Mesendoderm (in vitro differentiated cells): ENCODE measurements at regions not wholly inside any gene's neighbourhood (a gene's known extent, or its start where the extent isn't known, plus 50 kb on each side); places are given as distances from the start of the nearest gene placed in this dataset.

Source experiments
- DNase-seq: peaks from one replicate; pipeline ENCODE4 v3.0.0; 2013
- H2AK5ac ChIP-seq: 2 replicates; pipeline ENCODE4 v1.6.1; 2013; ENCODE audit warnings: low read length, inconsistent platforms
- H2BK120ac ChIP-seq: 2 replicates; pipeline ENCODE4 v1.6.1; 2013; ENCODE audit warnings: low read depth, mild to moderate bottlenecking, low read length, moderate library complexity, mixed read lengths
- H2BK15ac ChIP-seq: replicated peaks from 2 replicates; pipeline ENCODE4 v1.6.1; 2013; ENCODE audit warnings: low read depth, mild to moderate bottlenecking, moderate library complexity
- H2BK5ac ChIP-seq: 2 replicates; pipeline ENCODE4 v1.6.1; 2013; ENCODE audit warnings: low read length, inconsistent platforms
- H3K18ac ChIP-seq: 2 replicates; pipeline ENCODE4 v1.6.1; 2013; ENCODE audit warnings: mild to moderate bottlenecking, low read length, mixed read lengths
- H3K23ac ChIP-seq: one replicate; pipeline ENCODE4 v1.6.1; 2013; ENCODE audit warnings: low read length
- H3K27ac ChIP-seq: 2 replicates; pipeline ENCODE4 v1.5.1; 2013; ENCODE audit warnings: low read depth, mild to moderate bottlenecking, inconsistent platforms, low read length, moderate library complexity
- H3K27me3 ChIP-seq: 2 replicates; pipeline ENCODE4 v1.6.1; 2013; ENCODE audit warnings: low read length, control low read depth, mild to moderate bottlenecking, inconsistent platforms; ENCODE audit not compliant: insufficient read depth, poor library complexity
- H3K36me3 ChIP-seq: 2 replicates; pipeline ENCODE4 v1.6.1; 2013; ENCODE audit warnings: low read length, inconsistent platforms; ENCODE audit not compliant: control insufficient read depth, insufficient read depth
- H3K4ac ChIP-seq: one replicate; pipeline ENCODE4 v1.6.1; 2013; ENCODE audit warnings: low read depth, mild to moderate bottlenecking, low read length, moderate library complexity
- H3K4me1 ChIP-seq: 2 replicates; pipeline ENCODE4 v1.6.1; 2013; ENCODE audit warnings: low read depth, low read length, inconsistent platforms; ENCODE audit not compliant: control insufficient read depth
- H3K4me2 ChIP-seq: 2 replicates; pipeline ENCODE4 v1.6.1; 2013; ENCODE audit warnings: low read length
- H3K4me3 ChIP-seq: 2 replicates; pipeline ENCODE4 v1.5.1; 2013; ENCODE audit warnings: mild to moderate bottlenecking, low read length
- H3K56ac ChIP-seq: one replicate; pipeline ENCODE4 v1.6.1; 2013; ENCODE audit warnings: low read length
- H3K79me1 ChIP-seq: 2 replicates; pipeline ENCODE4 v1.6.1; 2013; ENCODE audit warnings: low read length, inconsistent platforms
- H3K79me2 ChIP-seq: 2 replicates; pipeline ENCODE4 v1.6.1; 2013; ENCODE audit warnings: mild to moderate bottlenecking, low read length; ENCODE audit not compliant: control insufficient read depth, insufficient read depth
- H3K9ac ChIP-seq: 2 replicates; pipeline ENCODE4 v1.6.1; 2013; ENCODE audit warnings: low read length, inconsistent platforms
- H4K5ac ChIP-seq: one replicate; pipeline ENCODE4 v1.6.1; 2013; ENCODE audit warnings: low read length
- H4K8ac ChIP-seq: one replicate; pipeline ENCODE4 v1.6.1; 2013; ENCODE audit warnings: low read depth, mild to moderate bottlenecking, control low read depth, low read length, moderate library complexity
- WGBS: extraction: QIAGEN DNeasy Blood & Tissue Kit; methylation state at CpG from one replicate; pipeline ENCODE4 v1.1.7; 2013; ENCODE audit warnings: low lambda C conversion rate, missing lambda C conversion rate; ENCODE audit not compliant: insufficient coverage; ENCODE audit errors: extremely low coverage; 5-methylcytosine and 5-hydroxymethylcytosine counted together

- no peak overlapping the region for H2AK5ac ChIP-seq
- no peaks in the 10 kb centered on the region for H3K36me3 ChIP-seq
- no peaks in the 10 kb centered on the region for H3K79me1 ChIP-seq
- no peak overlapping the region for H4K5ac ChIP-seq
- no peaks in the 10 kb centered on the region for H3K79me2 ChIP-seq
- H4K8ac ChIP-seq: no peak overlapping the region
- no peak for DNase-seq
- H3K56ac ChIP-seq: no peak overlapping the region
- no CpG with 5 or more reads among the region's 12 CpGs for WGBS
- H3K4me3 ChIP-seq: no peak overlapping the region
- H3K18ac ChIP-seq: no peak overlapping the region
- no peak overlapping the region for H3K4ac ChIP-seq
- no peak overlapping the region for H3K27ac ChIP-seq
- no peak overlapping the region for H2BK120ac ChIP-seq
- H2BK5ac ChIP-seq: no peak overlapping the region
- no peak overlapping the region for H2BK15ac ChIP-seq
- no peak overlapping the region for H3K23ac ChIP-seq
- no peak overlapping the region for H3K9ac ChIP-seq
- no peak overlapping the region for H3K4me2 ChIP-seq
- H3K4me1 ChIP-seq: no peaks in the 10 kb centered on the region
- H3K27me3 ChIP-seq: no peaks in the 10 kb centered on the region
These were observed 86.2 kb downstream of the MCFD2 start for GRCh38 chr2:46829231-46829995.

GRCh38 chr2:46828491-46829230, 86.9 kb downstream of the MCFD2 start:
- DNase-seq: no peak
- Histone ChIP-seq H2AK5ac (no peak overlapping the region), H3K4ac (no peak overlapping the region), H3K79me2 (no peaks in the 10 kb centered on the region), H2BK15ac (no peak overlapping the region), H3K79me1 (no peaks in the 10 kb centered on the region), H3K23ac (no peak overlapping the region), H3K4me2 (no peak overlapping the region), H3K27me3 (no peaks in the 10 kb centered on the region), H3K18ac (no peak overlapping the region), H3K4me1 (no peaks in the 10 kb centered on the region), H3K4me3 (no peak overlapping the region), H3K36me3 (no peaks in the 10 kb centered on the region), H3K56ac (no peak overlapping the region), H2BK5ac (no peak overlapping the region), H4K8ac (no peak overlapping the region), H2BK120ac (no peak overlapping the region), H4K5ac (no peak overlapping the region), H3K27ac (no peak overlapping the region), H3K9ac (no peak overlapping the region)
- WGBS: no CpG with 5 or more reads among the region's 2 CpGs

- Histone ChIP-seq H2BK120ac (no peak overlapping the region), H3K9ac (no peak overlapping the region), H3K4me3 (no peak overlapping the region), H3K4me1 (no peaks in the 10 kb centered on the region), H3K18ac (no peak overlapping the region), H3K79me2 (no peaks in the 10 kb centered on the region), H3K4ac (no peak overlapping the region), H3K56ac (no peak overlapping the region), H2BK5ac (no peak overlapping the region), H4K8ac (no peak overlapping the region), H3K23ac (no peak overlapping the region), H4K5ac (no peak overlapping the region), H3K27ac (no peak overlapping the region), H2AK5ac (no peak overlapping the region), H3K36me3 (no peaks in the 10 kb centered on the region), H2BK15ac (no peak overlapping the region), H3K4me2 (no peak overlapping the region), H3K27me3 (no peaks in the 10 kb centered on the region), H3K79me1 (no peaks in the 10 kb centered on the region)
- WGBS: no CpG with 5 or more reads among the region's 3 CpGs
- no peak for DNase-seq
These were observed 87.5 kb downstream of the MCFD2 start for GRCh38 chr2:46828135-46828438.

- Histone ChIP-seq H3K36me3 (no peaks in the 10 kb centered on the region), H2AK5ac (no peak overlapping the region), H3K4ac (no peak overlapping the region), H3K79me1 (no peaks in the 10 kb centered on the region), H3K56ac (no peak overlapping the region), H3K18ac (no peak overlapping the region), H3K9ac (no peak overlapping the region), H4K8ac (no peak overlapping the region), H2BK15ac (no peak overlapping the region), H3K27ac (no peak overlapping the region), H2BK5ac (no peak overlapping the region), H3K27me3 (no peaks in the 10 kb centered on the region), H3K4me1 (no peaks in the 10 kb centered on the region), H3K4me2 (no peak overlapping the region), H3K4me3 (no peak overlapping the region), H3K23ac (no peak overlapping the region), H4K5ac (no peak overlapping the region), H2BK120ac (no peak overlapping the region), H3K79me2 (no peaks in the 10 kb centered on the region)
- DNase-seq: no peak
- WGBS: no CpG with 5 or more reads among the region's 12 CpGs
These were observed 88.1 kb downstream of the MCFD2 start for GRCh38 chr2:46827274-46828134.

GRCh38 chr2:46826569-46827245, 88.9 kb downstream of the MCFD2 start:
- WGBS: no CpG with 5 or more reads among the region's 15 CpGs
- Histone ChIP-seq H3K23ac (no peak overlapping the region), H3K27me3 (no peaks in the 10 kb centered on the region), H3K4me3 (no peak overlapping the region), H2AK5ac (no peak overlapping the region), H3K36me3 (no peaks in the 10 kb centered on the region), H3K4me2 (no peak overlapping the region), H3K18ac (no peak overlapping the region), H3K9ac (no peak overlapping the region), H2BK15ac (no peak overlapping the region), H2BK5ac (no peak overlapping the region), H2BK120ac (no peak overlapping the region), H4K5ac (no peak overlapping the region), H3K4ac (no peak overlapping the region), H3K79me2 (no peaks in the 10 kb centered on the region), H3K79me1 (no peaks in the 10 kb centered on the region), H3K27ac (no peak overlapping the region), H4K8ac (no peak overlapping the region), H3K4me1 (peaks cover under 1% of the 10 kb centered on the region), H3K56ac (no peak overlapping the region)
- no peak for DNase-seq
